ENCODE measurements at regions not wholly inside any gene's neighbourhood (a gene's known extent, or its start where the extent isn't known, plus 50 kb on each side); places are given as distances from the start of the nearest gene placed in this dataset.

- H3K9ac ChIP-seq (ENCODE audit: extremely low read depth, insufficient read length, low read length): no peak overlapping the region
- no CpG with 5 or more reads among the region's 2 CpGs for WGBS (ENCODE audit: extremely low coverage, insufficient read length, low lambda C conversion rate)
Measured at GRCh38 chr1:116847190-116847589, 62.5 kb upstream of the PTGFRN start.

More at GRCh38 chr1:116847190-116847589, 62.5 kb upstream of the PTGFRN start:
- H3K4me3 Mint-ChIP-seq: no peak overlapping the region
- Histone ChIP-seq H4K5ac (ENCODE audit: insufficient read length, low read depth, low read length) (no peak overlapping the region), H3K9me3 (ENCODE audit: control insufficient read depth, low read depth, low read length) (no peaks in the 10 kb centered on the region), H3K18ac (ENCODE audit: insufficient read length, low read depth, low read length) (no peak overlapping the region), H3T11ph (ENCODE audit: low read length) (no peak overlapping the region), H3K79me1 (ENCODE audit: insufficient read depth, low read depth, low read length, poor library complexity, severe bottlenecking) (no peaks in the 10 kb centered on the region), H3K79me2 (ENCODE audit: insufficient read depth, low read length) (no peaks in the 10 kb centered on the region), H2AFZ (ENCODE audit: low read length) (no peak overlapping the region), H2AK5ac (ENCODE audit: insufficient read length, low read length) (no peak overlapping the region), H3K14ac (ENCODE audit: insufficient read depth, low read length) (no peak overlapping the region), H3K56ac (ENCODE audit: insufficient read length, low read depth, low read length) (no peak overlapping the region), H3K27ac (ENCODE audit: insufficient read length, low read depth, low read length) (no peak overlapping the region), H2BK20ac (ENCODE audit: low read depth, low read length, poor library complexity, severe bottlenecking) (no peak overlapping the region), H4K91ac (ENCODE audit: insufficient read length, low read depth, low read length) (no peak overlapping the region), H2BK15ac (ENCODE audit: low read depth, low read length) (no peak overlapping the region), H3K4me2 (ENCODE audit: insufficient read depth, insufficient read length, low read length) (no peak overlapping the region), H4K8ac (replicated peaks; ENCODE audit: insufficient read length, low read depth, low read length) (no peak overlapping the region), H3K4me1 (ENCODE audit: insufficient read depth, low read length) (0 out of 2 replicates have a peak, but pooled peaks cover 2% of the 10 kb centered on the region), H3K23ac (ENCODE audit: insufficient read length, low read depth, low read length) (no peak overlapping the region), H3K23me2 (ENCODE audit: insufficient read length, low read depth, low read length, poor library complexity, severe bottlenecking) (no peaks in the 10 kb centered on the region), H2BK12ac (ENCODE audit: insufficient read length, low read depth, low read length) (no peak overlapping the region), H3K4ac (ENCODE audit: low read depth, low read length) (no peak overlapping the region), H4K20me1 (ENCODE audit: control insufficient read depth, insufficient read depth, insufficient read length) (no peaks in the 10 kb centered on the region), H2BK120ac (ENCODE audit: low read depth, low read length, poor library complexity, severe bottlenecking) (no peak overlapping the region), H3K27me3 (ENCODE audit: insufficient read depth, low read length) (no peaks in the 10 kb centered on the region), H2BK5ac (ENCODE audit: insufficient read length, low read length) (no peak overlapping the region)
- TF ChIP-seq CTCF (conservative IDR thresholded peaks at IDR 0.05): no peak
- peaks cover 0 to 3% (median 0%) of the 10 kb centered on the region in 3 experiments; a peak in 1 of 7 replicates for H3K36me3 Mint-ChIP-seq (ENCODE audit: insufficient read depth in 1 of 3, low read depth in 3 of 3)
- H3K27ac Mint-ChIP-seq: no peak overlapping the region
- peaks cover 12 to 14% of the 10 kb centered on the region in 2 experiments for H3K4me1 Mint-ChIP-seq
- H3K27me3 Mint-ChIP-seq (ENCODE audit: low read depth): peaks cover 2% of the 10 kb centered on the region; the same call in 1 of the 2 replicates
- H3K9me3 Mint-ChIP-seq: peaks cover 7 to 9% of the 10 kb centered on the region in 2 experiments; a peak in 4 of 5 replicates
- no peak for DNase-seq

Measured in H9 (cell line).